Adipose tissue (tissue), 3 donors: ENCODE measurements at regions not wholly inside any gene's neighbourhood (a gene's known extent, or its start where the extent isn't known, plus 50 kb on each side); places are given as distances from the start of the nearest gene placed in this dataset.

Experiments
- H3K27ac ChIP-seq: one replicate; pipeline ENCODE4 v1.5.1; 2013; ENCODE audit warnings: low read depth, low read length
- WGBS, 3 donors: extraction: QIAGEN DNeasy Blood & Tissue Kit; methylation state at CpG; one replicate each; pipeline ENCODE4 v1.1.7; 2013; 5-methylcytosine and 5-hydroxymethylcytosine counted together
- donor health status: healthy with polysubstance abuse.
- donor health status: Bipolar disorder and iron deficiency.
- donor health status: healthy.

GRCh38 chr2:118672571-118673158 is 174.8 kb downstream of the EN1 start:
- H3K27ac ChIP-seq = no peak overlapping the region
- WGBS, 3 donors = 56 to 61% (median 59%) methylated on average over 3 of the region's 3 CpGs

- H3K27ac ChIP-seq = no peak overlapping the region
- 84 to 91% (median 86%) methylated on average over 5 of the region's 5 CpGs for WGBS, 3 donors
Measured at GRCh38 chr2:118671701-118672454, 175.6 kb downstream of the EN1 start.

GRCh38 chr2:118670838-118671237 is 176.6 kb downstream of the EN1 start:
- no peak overlapping the region for H3K27ac ChIP-seq
- 50 to 70% (median 54%) methylated on average over 6 of the region's 6 CpGs for WGBS, 3 donors

- H3K27ac ChIP-seq = no peak overlapping the region
- WGBS, 3 donors = 63 to 74% (median 65%) methylated on average over 2 of the region's 2 CpGs
Measured at GRCh38 chr2:118670276-118670675, 177.2 kb downstream of the EN1 start.

GRCh38 chr2:118669654-118670053 is 177.8 kb downstream of the EN1 start:
- no peak overlapping the region for H3K27ac ChIP-seq

GRCh38 chr2:118668431-118669424 is 178.7 kb downstream of the EN1 start:
- H3K27ac ChIP-seq = no peak overlapping the region
- 44 to 57% (median 47%) methylated on average over 9 of the region's 9 CpGs for WGBS, 3 donors

- no peak overlapping the region for H3K27ac ChIP-seq
- WGBS, 3 donors = 65 to 88% (median 83%) methylated on average over 6 of the region's 6 CpGs
Measured at GRCh38 chr2:118667964-118668363, 179.5 kb downstream of the EN1 start.

GRCh38 chr2:118667348-118667747 is 180.1 kb downstream of the EN1 start:
- no peak overlapping the region for H3K27ac ChIP-seq

GRCh38 chr2:118665784-118666529 is 181.5 kb downstream of the EN1 start:
- no peak overlapping the region for H3K27ac ChIP-seq
- 77 to 83% (median 78%) methylated on average over 4 of the region's 4 CpGs for WGBS, 3 donors

More at GRCh38 chr2:118667348-118667747, 180.1 kb downstream of the EN1 start:
- 79 to 86% (median 84%) methylated on average over 2 of the region's 2 CpGs for WGBS, 3 donors

GRCh38 chr2:118661179-118661578 is 186.3 kb downstream of the EN1 start:
- H3K27ac ChIP-seq = no peak overlapping the region
- 77 to 91% (median 82%) methylated on average over 2 of the region's 2 CpGs for WGBS, 3 donors

- WGBS, 3 donors = 79 to 87% (median 79%) methylated on average over 3 of the region's 3 CpGs
- no peak overlapping the region for H3K27ac ChIP-seq
Measured at GRCh38 chr2:118658596-118659198, 188.8 kb downstream of the EN1 start.

- WGBS, 3 donors = 85 to 94% (median 85%) methylated on average over 2 of the region's 2 CpGs
- no peak overlapping the region for H3K27ac ChIP-seq
Measured at GRCh38 chr2:118657466-118657865, 190.0 kb downstream of the EN1 start.

GRCh38 chr2:118654945-118655344 is 192.5 kb downstream of the EN1 start:
- H3K27ac ChIP-seq = no peak overlapping the region
- 59 to 67% (median 66%) methylated on average over 1 of the region's 1 CpG for WGBS, 3 donors

- no peak overlapping the region for H3K27ac ChIP-seq
Measured at GRCh38 chr2:118650327-118650726, 197.1 kb downstream of the EN1 start.

GRCh38 chr2:118645876-118646275 is 201.6 kb downstream of the EN1 start:
- WGBS, 3 donors = 78 to 84% (median 78%) methylated on average over 7 of the region's 7 CpGs
- H3K27ac ChIP-seq = no peak overlapping the region

- no peak overlapping the region for H3K27ac ChIP-seq
- 36 to 40% (median 40%) methylated on average over 4 of the region's 4 CpGs for WGBS, 3 donors
Measured at GRCh38 chr2:118644190-118644589, 203.3 kb downstream of the EN1 start.

GRCh38 chr2:118643294-118643693 is 204.2 kb downstream of the EN1 start:
- 69 to 79% (median 73%) methylated on average over 4 of the region's 4 CpGs for WGBS, 3 donors
- H3K27ac ChIP-seq = no peak overlapping the region

- WGBS, 3 donors = 70 to 82% (median 78%) methylated on average over 2 of the region's 2 CpGs
- no peak overlapping the region for H3K27ac ChIP-seq
Measured at GRCh38 chr2:118642501-118642900, 204.9 kb downstream of the EN1 start.
